Fibroblast of skin of right biceps (primary cell): ENCODE measurements at regions not wholly inside any gene's neighbourhood (a gene's known extent, or its start where the extent isn't known, plus 50 kb on each side); places are given as distances from the start of the nearest gene placed in this dataset.
A peak's percentile ranks its signal among the peaks of the same experiment; 100 is the strongest.
"Not testable (repeated sequence)": the region's sequence is repeated elsewhere in the genome, so short reads cannot be mapped to it uniquely, and the experiment has no call there.

Source experiments
- DNase-seq: peaks from one replicate; pipeline ENCODE4 v3.0.0-alpha.2; 2013

DNA sequence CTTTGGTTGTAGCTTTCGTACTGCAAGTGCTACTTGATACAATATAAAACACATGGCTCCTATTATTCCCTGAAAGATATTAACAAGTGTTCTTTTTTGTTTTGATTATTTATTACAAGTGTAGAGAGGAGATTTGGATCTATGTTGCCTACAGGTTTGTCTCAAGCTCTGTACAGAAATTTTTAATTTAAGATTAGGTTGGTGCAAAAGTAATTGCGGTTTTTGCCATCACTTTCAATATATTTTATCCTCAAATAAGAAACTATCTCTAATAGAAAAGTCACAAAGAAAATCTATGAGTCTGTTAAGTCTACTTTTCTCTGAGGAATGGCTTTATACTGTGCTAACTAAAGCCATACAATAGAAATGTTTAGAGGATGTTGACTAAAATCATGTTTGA lies 1086.1 kb downstream of the GRM8 start:
- no peak for DNase-seq

DNA sequence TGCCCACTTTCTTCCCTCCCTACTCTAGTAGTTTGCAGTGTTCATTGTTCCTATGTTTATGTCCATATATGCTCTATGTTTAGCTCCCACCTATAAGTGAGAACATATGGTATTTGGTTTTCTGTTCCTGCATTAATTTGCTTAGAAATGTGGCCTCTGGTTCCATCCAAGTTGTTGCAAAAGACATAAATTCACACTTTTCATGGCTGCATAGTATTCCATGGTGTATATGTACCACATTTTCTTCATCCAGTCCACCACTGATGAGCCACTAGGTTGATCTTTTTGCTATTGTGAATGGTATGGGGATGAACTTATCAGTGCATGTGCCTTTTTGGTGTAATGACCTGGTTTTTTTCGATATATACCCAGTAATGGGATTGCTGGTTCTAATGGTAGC lies 1089.1 kb downstream of the GRM8 start:
- no peak for DNase-seq

DNA sequence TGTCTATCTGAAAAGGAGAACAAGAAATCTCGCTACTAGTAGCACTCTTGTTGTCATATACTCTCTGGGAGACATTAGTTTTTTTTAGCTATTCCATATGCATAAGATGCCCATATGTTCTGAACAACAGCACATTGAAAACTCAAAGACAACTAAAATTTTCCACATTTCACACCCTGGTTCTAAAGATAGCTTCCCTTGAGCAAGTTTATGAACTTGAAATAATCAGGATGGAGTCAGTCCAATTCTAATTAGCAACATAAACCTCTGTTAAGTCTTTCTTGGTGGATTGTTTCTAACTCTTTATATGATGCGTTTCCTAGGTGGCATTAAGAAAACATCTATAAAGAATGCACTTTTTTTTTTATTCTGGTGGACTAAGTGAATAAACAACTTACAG lies 1095.3 kb downstream of the GRM8 start:
- no peak for DNase-seq

DNA sequence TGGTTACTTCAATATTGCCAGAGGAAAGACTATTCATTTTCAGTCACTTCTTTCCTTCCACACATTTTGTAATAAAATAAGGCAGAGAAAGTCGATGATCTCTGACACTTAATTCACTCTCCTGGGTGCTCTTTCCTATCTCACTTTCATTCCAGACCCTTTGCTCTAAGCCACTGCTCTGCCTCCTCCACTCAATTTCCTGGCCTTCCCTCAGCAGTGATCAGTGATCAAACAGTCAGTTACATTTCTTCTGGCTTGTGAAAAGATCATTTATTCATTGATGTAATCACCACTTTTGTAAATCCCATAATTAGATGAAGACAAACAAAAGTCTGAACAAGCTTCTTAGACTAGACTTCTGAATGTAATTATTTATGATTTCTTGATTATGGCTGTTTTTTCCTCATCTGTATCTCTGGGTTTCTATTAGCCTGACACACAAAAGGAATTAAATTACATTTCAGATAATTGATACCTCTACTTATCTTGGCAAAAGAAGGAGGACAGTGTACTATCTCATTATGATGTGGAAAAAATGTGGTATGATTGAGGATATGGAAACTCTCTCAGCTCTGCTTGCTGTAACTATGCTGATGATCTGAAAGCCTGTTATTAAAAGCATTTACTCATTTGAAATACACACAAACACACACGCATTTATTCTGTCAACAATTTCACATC lies 1102.3 kb downstream of the GRM8 start:
- DNase-seq = no peak

DNA sequence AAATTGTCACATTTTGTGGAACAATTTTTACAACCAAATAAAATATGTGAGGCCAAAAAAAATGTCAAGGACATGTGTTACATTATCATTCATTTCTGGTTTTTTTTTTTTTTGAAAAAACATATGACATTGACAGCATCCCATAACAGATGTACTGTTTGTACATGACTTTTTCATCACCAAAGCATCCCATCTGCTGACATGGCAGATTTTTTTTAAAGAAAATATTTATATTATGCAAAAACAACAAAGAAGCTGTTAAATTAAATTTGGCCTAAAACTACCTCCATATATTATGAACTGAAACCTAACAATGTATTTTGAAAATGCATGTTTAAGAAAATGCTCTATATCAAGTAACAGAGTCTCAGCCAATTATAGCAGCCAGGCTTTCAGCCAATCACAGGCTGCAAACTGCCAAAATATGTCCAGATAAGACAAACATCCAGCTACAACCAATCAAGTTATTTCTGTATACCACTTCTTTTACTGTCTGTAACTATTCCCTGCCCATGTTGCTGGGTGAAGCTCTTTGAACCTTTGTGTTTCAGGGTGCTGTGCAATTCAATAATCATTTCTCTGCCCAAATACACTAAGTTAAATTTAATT lies 1111.8 kb downstream of the GRM8 start:
- DNase-seq = no peak

DNA sequence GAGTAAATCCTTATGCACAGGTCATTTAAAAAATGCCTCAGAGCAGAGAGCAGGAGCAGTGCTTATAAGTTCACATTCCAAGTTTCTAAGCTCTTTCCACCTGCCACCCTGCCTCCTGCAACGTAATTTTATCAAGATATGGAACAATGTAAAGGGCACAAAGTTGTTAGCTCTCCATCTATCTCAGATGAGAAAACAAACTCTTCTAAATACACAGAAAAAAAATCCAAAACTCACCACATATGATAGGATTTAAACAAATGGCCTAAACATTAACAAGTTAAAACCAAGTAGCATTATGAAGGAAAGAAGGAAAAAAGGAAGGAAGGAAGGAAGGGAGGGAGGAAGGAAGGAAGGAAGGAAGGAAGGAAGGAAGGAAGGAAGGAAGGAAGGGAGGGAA lies 1132.8 kb downstream of the GRM8 start:
- DNase-seq = no peak

DNA sequence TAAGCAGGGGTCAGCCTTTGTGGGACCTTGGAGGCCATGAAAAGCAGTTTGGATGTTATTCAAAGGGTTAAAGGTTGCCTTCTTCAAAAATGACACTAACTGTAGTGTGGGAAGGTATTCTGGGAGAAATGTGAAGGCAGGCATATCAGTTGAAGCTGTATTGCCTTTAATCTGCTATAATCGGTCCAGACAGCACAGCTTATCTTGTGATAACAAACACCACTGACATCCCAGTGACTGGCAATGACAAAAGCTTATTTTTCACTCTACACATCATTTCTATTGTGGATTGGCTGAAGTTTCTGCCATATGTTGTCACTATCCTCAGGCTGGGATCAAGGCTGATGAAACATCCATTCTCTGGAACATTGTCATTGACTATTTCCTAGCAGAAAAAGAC lies 1149.2 kb downstream of the GRM8 start:
- DNase-seq = no peak

DNA sequence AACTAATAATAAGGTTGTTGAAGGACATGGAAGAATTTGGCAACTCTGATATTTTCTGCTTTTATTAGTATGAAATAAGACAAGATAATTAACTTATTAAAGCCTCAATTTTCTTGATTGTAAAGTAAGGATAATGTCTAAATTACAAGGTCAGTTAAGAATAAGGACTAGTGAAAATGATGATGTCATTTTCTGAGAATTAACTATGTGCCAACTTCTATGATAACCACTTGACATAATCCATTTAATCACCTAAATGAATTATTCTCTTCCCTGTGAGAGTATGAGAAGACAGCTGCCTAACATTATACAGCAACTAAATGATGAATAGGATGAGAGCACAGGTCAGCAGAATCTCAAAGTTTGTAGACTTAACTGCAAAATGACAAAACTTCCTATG lies 1153.4 kb upstream of the POT1 start:
- no peak for DNase-seq

DNA sequence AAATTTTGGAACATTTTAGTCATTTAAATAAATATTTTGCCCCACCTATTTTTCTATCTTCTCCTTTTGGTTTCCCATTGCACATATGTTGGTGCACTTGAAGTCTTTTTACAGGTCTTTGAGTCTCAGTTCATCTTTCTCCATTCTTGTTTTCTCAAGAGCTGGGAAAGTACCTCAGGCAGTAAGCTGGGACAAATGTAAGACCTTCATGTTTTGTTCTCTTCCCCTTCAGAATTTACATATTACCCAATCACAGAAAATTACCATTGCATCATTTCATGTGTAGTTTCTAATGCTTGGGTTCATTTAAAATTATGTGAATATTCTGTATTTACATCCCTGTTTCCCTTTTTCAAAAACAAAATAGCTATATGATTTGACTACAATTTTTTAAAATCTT lies 1150.0 kb upstream of the POT1 start:
- DNase-seq = no peak

DNA sequence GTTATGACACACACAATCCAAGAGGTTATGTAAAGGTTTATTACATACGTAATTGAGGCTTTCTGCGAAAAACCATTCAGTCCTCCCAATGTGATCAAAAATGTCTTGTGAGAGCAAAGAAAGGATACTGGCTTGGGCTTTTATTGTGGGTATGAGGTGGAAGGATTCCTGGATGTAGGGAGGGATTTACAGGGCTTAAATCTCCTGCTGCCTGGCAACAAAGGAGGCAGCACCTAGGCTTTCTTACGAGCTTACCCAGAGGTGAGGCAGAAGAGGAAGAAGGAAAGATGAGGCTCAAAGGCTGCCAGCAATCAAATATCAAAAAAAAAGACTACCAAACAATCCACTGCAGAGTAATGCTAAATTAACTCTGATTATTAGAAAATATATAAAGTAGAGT lies 1149.5 kb upstream of the POT1 start:
- no peak for DNase-seq

DNA sequence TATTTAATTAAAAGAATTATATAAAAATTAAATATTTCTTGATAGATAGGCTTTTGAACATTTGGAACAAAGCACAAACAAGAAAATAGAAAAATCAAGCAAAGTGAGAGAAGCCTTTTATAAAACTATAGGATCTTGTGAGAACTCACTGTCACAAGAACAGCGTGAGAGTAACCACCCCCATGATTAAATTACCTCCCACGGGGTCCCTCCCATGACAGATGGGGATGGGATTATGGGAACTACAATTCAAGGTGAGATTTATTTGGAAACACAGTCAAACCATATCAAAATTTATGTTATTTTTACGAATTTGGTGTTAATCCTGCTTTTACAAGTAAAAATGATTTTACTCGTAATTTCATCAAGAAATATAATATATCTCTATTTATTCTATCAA lies 1136.1 kb upstream of the POT1 start:
- DNase-seq = no peak

DNA sequence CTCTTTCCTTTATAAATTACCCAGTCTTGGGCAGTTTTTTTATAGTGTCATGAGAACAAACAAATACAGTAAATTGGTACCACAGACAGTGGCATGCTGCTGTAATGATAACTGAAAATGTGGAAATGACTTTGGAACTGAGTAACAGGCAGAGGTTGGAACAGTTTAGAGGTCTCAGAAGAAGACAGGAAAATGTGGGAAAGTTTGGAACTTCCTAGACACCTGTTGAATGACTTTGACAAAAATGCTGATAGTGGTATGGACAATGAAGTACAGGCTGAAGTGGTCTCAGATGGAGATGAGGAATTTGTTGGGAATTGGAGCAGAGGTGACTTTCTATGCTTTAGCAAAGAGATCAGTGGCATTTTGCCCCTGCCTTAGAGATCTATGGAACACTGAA lies 1128.4 kb upstream of the POT1 start:
- no peak for DNase-seq

DNA sequence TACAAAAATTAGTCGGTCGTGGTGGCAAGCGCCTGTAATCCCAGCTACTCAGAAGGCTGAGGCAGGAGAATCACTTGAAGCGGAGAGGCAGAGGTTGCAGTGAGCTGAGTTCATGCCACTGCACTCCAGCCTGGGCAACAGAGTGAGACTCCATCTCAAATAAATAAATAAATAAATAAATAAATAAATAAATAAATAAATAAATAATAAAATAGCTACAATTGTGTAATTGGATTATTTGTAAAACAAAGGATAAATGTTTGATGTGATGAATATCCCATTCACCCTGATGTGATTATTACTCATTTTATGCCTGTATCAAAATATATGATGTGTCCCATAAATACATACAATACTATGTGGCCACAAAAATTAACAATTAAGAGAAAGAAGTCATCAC lies 1127.0 kb upstream of the POT1 start:
- not testable (repeated sequence) for DNase-seq

DNA sequence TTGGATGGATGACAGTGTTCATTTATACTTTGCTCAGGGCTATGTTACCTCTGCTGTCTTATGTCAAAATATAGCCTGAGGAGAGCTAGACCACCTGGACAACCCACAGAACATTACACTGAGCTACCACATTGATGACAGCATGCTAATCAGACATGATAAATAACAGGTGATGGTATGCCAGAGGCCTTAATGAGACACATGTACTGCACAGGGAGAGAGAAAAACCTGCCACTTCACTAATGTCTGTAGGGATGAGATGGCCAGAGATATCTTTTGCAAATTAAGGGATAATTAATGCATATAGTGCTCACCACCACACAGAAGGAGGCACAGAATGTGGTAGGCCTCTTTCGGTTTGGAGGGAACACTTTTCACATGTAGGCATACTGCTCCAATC lies 1122.6 kb upstream of the POT1 start:
- DNase-seq = no peak

DNA sequence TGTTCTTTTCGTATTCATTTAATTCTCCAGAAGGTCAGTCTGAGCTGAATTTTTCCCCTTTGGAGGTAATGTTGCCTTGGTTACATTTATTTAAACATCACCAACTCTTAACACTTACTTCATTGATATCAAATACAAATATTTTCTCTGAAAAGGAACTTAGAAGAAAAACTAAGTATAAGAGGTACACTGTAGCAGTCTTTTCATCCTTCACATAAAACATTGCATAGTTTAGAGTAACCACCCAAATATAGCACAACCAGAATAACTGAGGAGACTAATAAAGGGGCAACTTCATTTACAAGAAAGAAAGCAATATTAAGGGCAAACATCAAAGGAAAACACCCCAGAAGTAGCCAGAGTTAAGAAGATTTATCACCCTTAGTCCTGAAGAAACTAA lies 1115.0 kb upstream of the POT1 start:
- no peak for DNase-seq

DNA sequence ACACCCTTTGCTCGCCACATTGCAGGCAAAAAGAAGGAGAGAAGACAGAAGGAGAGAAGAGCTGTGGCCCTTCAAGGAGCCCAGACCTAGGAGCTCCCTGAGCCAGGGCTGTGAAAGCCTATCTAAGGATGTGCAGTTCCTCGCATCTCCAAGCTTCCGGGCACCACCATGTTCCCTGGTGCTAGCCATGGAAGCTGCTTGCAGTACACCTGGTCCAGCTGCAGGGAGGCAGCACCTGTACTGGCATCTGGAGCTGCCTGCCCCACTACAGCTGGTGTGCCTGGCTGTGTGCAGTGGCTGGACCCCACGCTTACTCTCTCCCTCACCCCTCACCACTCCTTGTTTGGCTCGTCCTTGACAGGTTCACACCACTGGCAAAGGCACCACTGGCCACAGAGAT lies 1111.8 kb upstream of the POT1 start:
- no peak for DNase-seq

DNA sequence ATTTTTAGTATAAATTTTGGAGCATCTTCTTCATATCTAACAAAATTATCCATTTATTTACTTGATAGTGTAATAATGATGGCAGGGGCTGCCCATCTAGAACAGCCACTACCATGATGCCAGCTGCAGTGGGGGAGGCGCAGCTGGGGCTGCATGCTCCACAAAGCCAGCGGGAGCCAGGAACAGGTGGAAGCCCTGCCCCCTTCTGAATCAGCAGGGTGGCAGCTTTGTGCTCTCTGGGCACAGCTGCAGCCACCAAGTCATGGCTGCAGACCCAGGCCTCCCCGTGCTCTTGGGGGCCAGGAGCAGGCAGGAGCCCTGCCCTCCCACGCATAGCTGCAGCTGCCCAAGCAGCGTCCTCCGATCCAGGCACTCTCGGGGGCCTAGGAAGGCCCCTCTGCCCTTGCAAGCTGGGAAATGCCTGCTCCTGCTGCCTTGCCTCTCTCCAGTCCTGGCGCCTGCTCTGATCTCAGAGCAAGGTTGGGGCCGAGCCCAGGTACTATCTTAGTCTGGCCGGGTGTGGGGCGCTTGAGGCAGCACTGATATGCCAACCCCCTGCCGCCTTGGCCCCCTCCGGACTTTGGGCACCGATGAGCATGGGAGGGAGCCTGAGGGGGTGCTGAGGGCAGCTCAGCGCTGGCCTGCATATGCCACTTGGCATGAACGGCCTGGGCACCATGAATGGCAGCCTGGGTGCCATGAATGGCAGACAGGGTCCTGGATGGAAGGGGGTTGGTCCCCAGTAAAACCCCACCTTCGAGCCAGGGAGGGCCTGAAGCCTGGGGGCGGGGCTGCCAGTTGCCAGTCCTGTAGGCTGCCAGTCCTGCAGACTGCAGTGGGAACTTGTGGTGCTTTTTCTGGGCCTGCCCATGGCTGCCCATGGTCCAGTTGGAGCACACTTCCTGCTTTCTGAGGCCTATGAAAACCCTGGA lies 1110.8 kb upstream of the POT1 start:
- DNase-seq = no peak

DNA sequence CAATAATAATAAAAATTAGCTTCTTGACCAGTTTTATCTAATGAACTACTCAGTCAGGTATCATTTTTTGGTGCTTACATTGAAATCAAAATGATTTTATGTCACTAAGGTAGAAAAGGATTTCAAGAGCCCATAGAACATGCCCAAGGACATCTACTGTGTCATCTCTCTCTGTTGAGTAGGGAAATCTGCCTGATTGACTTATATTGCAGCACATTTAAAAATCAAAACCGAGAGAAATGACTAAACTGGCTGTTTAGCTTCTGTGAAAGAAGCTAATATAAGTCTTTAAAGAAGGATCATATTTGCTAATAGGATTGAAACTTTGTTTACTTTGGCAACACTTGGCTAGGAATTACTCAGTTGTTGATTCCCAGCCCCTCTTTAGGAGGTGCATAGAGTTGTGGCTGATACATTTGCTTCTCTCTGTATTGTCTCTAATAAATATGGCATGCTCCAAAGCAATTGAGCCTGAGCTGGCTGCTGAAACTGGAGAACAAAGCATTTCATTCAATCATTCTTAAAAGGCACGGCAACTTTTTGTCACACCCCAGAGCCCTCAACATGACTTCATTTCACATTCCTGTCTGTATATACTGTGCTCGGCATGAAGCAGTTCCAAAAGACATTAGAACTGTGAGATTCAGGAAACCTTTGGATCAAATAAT lies 1096.9 kb upstream of the POT1 start:
- DNase-seq = peak; percentile 3

DNA sequence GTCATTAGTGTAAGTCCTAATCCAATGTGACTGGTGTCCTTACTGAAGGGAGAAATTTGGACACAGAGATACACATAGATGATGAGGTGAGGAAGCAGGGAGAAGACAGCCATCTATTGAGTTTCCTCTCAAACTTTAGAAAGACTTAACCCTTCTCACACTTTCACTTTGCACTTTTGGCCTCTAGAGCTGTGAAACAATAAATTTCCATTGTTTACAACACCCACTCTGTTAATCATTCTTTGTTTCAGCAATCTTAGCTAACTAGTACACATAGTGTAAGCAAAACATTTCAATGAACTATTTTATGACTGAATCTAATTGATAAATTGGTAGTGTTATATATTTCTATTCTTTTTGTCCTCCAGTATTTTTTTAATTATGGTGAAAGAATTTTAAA lies 1092.8 kb upstream of the POT1 start:
- DNase-seq = no peak

DNA sequence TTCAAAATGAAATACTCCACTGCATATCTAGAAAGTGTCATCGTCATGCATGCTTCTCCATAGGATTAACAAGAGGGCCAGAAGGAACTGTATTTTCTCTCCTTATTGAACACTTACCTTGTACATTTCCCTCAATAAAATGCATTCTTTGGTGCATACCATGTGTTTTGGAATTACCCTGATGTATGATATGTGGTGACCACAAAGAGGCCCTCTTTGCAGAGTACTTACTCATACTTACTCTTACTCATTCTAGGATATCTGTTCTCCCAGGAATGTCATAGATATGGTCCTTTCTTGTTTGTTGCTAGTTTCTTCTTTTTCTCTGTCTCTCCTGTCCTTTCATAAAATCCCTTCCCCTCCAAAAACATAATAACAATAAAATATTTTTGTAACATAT lies 1087.1 kb upstream of the POT1 start:
- peak; percentile 41 for DNase-seq

DNA sequence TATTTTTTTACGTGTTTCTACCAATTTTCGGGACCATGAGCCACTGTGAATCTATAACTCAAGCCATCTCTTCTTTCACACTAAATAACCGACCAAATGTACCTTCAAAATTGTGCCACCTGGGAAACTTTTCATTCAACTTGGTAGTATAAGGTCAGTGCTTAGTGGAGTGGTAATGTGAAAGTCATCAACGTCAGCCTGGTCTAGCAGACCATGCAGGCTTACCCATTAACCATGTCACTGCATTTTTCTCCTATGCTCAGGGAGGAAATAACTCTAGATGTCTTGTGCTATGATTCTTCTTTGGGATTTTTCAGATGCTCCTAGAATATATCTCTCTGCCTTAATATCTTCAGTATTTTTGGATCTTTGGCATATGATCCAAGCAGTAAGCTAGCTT lies 1075.4 kb upstream of the POT1 start:
- DNase-seq = no peak

DNA sequence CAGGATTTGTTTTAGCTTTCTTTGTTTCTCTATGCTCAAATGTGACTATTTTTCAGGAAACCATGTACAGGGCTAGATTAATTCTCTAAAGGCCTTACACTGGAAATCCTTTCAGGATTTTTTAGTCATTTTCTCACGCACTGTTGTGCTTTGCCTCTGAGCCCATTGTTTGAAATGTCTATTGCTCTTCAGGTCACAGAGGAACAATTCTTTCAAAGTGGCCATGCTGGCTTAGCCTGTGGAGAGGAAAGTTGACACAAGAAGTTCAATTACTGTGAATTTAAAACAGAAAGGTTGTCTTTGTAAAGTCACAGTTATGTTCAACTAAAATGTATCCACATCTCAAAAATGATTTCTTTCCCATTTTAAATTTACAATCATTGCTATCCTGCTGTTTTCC lies 1071.7 kb upstream of the POT1 start:
- no peak for DNase-seq

DNA sequence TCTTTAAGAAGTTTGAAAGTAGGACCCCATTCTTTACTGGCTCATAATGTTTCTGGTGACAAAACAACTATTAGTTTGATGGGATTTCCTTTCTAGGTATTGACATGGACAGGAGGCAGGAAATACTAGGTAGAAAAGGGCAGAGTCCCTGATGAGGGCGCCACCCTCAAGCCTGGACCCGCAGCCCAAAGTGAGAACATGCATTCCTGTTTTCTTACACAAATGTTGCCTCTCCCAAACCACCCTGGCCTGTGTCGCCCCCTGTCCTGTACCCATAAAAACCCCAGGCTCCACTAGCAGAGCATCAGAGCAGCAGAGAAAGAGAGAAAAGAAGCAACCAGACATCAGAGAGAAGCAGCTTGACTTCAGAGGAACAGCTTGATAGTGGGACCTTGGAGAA lies 1055.2 kb upstream of the POT1 start:
- DNase-seq = no peak

DNA sequence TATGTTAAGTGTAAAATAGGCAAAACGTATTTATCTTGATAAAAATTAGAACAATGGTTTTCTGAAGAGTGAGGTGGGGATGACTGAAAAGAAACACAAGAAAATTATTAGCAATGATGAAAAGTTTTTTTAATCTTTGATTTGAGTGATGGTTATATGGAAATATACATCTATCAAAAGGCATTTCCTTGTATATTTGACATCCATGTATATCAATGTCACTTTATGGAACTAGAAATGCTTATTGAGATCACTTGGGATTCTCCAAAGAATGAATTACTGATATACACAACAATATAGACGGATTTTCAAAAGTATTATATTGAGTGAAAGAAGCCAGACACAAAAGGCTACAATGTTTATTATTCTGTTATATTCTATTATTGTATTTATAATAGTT lies 1042.0 kb upstream of the POT1 start:
- no peak for DNase-seq
